ENCODE measurements at regions not wholly inside any gene's neighbourhood (a gene's known extent, or its start where the extent isn't known, plus 50 kb on each side); places are given as distances from the start of the nearest gene placed in this dataset.

GRCh38 chr11:45366619-45367190, 80.6 kb upstream of the SYT13 start:
- TF ChIP-seq HINFP (CRISPR knock-in tag; IDR thresholded peaks at IDR 0.05; ENCODE audit: low read depth), result no peak
- no peak for TF ChIP-seq ATF4 (CRISPR knock-in tag; IDR thresholded peaks at IDR 0.05)
- no peak for TF ChIP-seq ZNF770 (CRISPR knock-in tag; IDR thresholded peaks at IDR 0.05)
- TF ChIP-seq ZNF274 (CRISPR knock-in tag; IDR thresholded peaks at IDR 0.05), result no peak
- TF ChIP-seq BCL3 (CRISPR knock-in tag; IDR thresholded peaks at IDR 0.05), result no peak
- no peak for TF ChIP-seq MXI1 (IDR thresholded peaks at IDR 0.05; ENCODE audit: borderline replicate concordance, low read depth, low read length)
- no peak for TF ChIP-seq SIN3A (IDR thresholded peaks at IDR 0.05; ENCODE audit: borderline replicate concordance, low read depth, low read length)
- TF ChIP-seq HCFC1 (IDR thresholded peaks at IDR 0.05; ENCODE audit: low read depth, low read length), result no peak
- no peak for TF ChIP-seq POLR2A (IDR thresholded peaks at IDR 0.05; ENCODE audit: insufficient read depth in 1 of 2, low read depth in 2 of 2, low read length in 2 of 2)
- no peak for TF ChIP-seq ZNF670 (CRISPR knock-in tag; IDR thresholded peaks at IDR 0.05; ENCODE audit: borderline replicate concordance)
- TF ChIP-seq MAFK (conservative IDR thresholded peaks at IDR 0.05 in 1 of 2, IDR thresholded peaks at IDR 0.05 in 1 of 2; ENCODE audit: low read length in 2 of 2), result no peak
